HCT116 (cell line): ENCODE measurements at regions not wholly inside any gene's neighbourhood (a gene's known extent, or its start where the extent isn't known, plus 50 kb on each side); places are given as distances from the start of the nearest gene placed in this dataset.
"Not testable (repeated sequence)": the region's sequence is repeated elsewhere in the genome, so short reads cannot be mapped to it uniquely, and the experiment has no call there.

Experiments used
- ATAC-seq: fragments of 200-7000 bp; cut with Tn5 transposase; 2 replicates; pipeline ENCODE4 v1.9.1; 2020; ENCODE audit warnings: mild to moderate bottlenecking, moderate library complexity
- BruUV-seq: library from RNA; stranded (reverse); fragments of 400-500 nt; replicated peaks from 2 replicates; lab custom pipeline; 2021; lab: Mats Ljungman, UMichigan
- CTCF ChIA-PET: fragments of 300-600 bp; sonication (Branson Sonifier 250); formaldehyde crosslinking; loops from one replicate; lab custom pipeline; 2021; ENCODE audit warnings: antibody characterized with exemption; lab: Charles Lee
- POLR2A ChIA-PET: fragments of 300-600, 350-600 bp; sonication (Branson Sonifier 250); formaldehyde crosslinking; loops from one replicate; lab custom pipeline; 2021; ENCODE audit warnings: antibody characterized with exemption; lab: Charles Lee
- RAD21 ChIA-PET, 2 experiments: fragments of 300-600 bp; sonication (Branson Sonifier 250); formaldehyde crosslinking; loops; one replicate each; lab custom pipeline; 2023; ENCODE audit warnings: low total read pairs in 2 of 2; ENCODE audit not compliant: uncharacterized antibody in 2 of 2, unreplicated experiment in 2 of 2, low non-redundant PET in 1 of 2; lab: Charles Lee
- DNase-seq: peaks from one replicate; pipeline ENCODE4 v3.0.0-alpha.2; 2010; ENCODE audit warnings: low read depth, low spot score
- H2AFZ ChIP-seq: fragments of 200-600 bp; shearing (Covaris generic), sonication (generic); 2 replicates; pipeline ENCODE4 v1.6.1; 2017; ENCODE audit warnings: low read depth, mixed run types, mixed read lengths, antibody characterized with exemption, low read length; ENCODE audit not compliant: poor library complexity, severe bottlenecking
- H3K27ac ChIP-seq: 2 replicates; pipeline ENCODE4 v1.5.1; 2012; ENCODE audit warnings: low read depth, low read length
- H3K27me3 ChIP-seq: fragments of 200-600 bp; sonication (generic); 2 replicates; pipeline ENCODE4 v1.6.1; 2016; ENCODE audit warnings: mixed run types, low read length, mixed read lengths; ENCODE audit not compliant: insufficient read depth
- H3K36me3 ChIP-seq, 2 experiments: fragments of 200-500 bp in 1 of 2; fragments of 200-600 bp in 1 of 2; sonication (Bioruptor generic) in 1 of 2; sonication (generic) in 1 of 2; 2 replicates each; pipeline versions ENCODE4 v1.5.1 to v1.6.1; 2014 to 2016; ENCODE audit warnings: low read length in 2 of 2, inconsistent platforms in 1 of 2, mixed read lengths in 1 of 2, mixed run types in 1 of 2; ENCODE audit not compliant: insufficient read depth in 2 of 2, control insufficient read depth in 1 of 2
- H3K4me1 ChIP-seq, 2 experiments: fragments of 200-600 bp in 1 of 2; sonication (generic) in 1 of 2; 2 replicates each; pipeline versions ENCODE4 v1.5.1 to v1.6.1; 2012 to 2017; ENCODE audit warnings: low read length in 2 of 2, inconsistent platforms in 1 of 2, mild to moderate bottlenecking in 1 of 2, mixed read lengths in 1 of 2, mixed run types in 1 of 2, moderate library complexity in 1 of 2; ENCODE audit not compliant: insufficient read depth in 2 of 2, control insufficient read depth in 1 of 2
- H3K4me2 ChIP-seq: fragments of 200-600 bp; sonication (generic); 2 replicates; pipeline ENCODE4 v1.6.1; 2017; ENCODE audit warnings: mixed run types, low read length, mixed read lengths
- H3K4me3 ChIP-seq, 2 experiments: fragments of 200-600 bp in 1 of 2; sonication (generic) in 1 of 2; replicated peaks in 1 of 2; 2 replicates each; pipeline ENCODE4 v1.5.1; 2011 to 2016; ENCODE audit warnings: low read length in 2 of 2, control low read depth in 1 of 2, low read depth in 1 of 2, mild to moderate bottlenecking in 1 of 2, mixed read lengths in 1 of 2, mixed run types in 1 of 2
- H3K79me2 ChIP-seq: fragments of 200-600 bp; sonication (generic); 2 replicates; pipeline ENCODE4 v1.6.1; 2017; ENCODE audit warnings: mild to moderate bottlenecking, mixed run types, low read length, moderate library complexity, mixed read lengths; ENCODE audit not compliant: insufficient read depth
- H3K9ac ChIP-seq: fragments of 200-600 bp; sonication (generic); 2 replicates; pipeline ENCODE4 v1.6.1; 2016; ENCODE audit warnings: low read length, mixed read lengths
- H3K9me2 ChIP-seq: fragments of 200-600 bp; sonication (generic), shearing (Covaris generic); 2 replicates; pipeline ENCODE4 v1.6.1; 2017; ENCODE audit warnings: mixed run types, mild to moderate bottlenecking, moderate library complexity; ENCODE audit not compliant: insufficient read depth
- H3K9me3 ChIP-seq, 2 experiments: fragments of 200-500 bp in 1 of 2; fragments of 200-600 bp in 1 of 2; sonication (Bioruptor generic) in 1 of 2; sonication (generic) in 1 of 2; 2 replicates each; pipeline ENCODE4 v1.6.1; 2014 to 2017; ENCODE audit warnings: low read length in 2 of 2, mixed read lengths in 2 of 2, inconsistent platforms in 1 of 2, low read depth in 1 of 2, mild to moderate bottlenecking in 1 of 2, mixed run types in 1 of 2, moderate library complexity in 1 of 2; ENCODE audit not compliant: control insufficient read depth in 1 of 2, insufficient read depth in 1 of 2
- H4K20me1 ChIP-seq: fragments of 200-600 bp; sonication (generic), shearing (Covaris generic); 2 replicates; pipeline ENCODE4 v1.6.1; 2017; ENCODE audit warnings: mixed run types, mild to moderate bottlenecking, moderate library complexity; ENCODE audit not compliant: insufficient read depth
- ATF3 ChIP-seq: IDR thresholded peaks from 2 replicates; pipeline ENCODE4 v1.6.1; 2012
- CBX3 ChIP-seq: IDR thresholded peaks from 2 replicates; pipeline ENCODE4 v1.6.1; 2012; ENCODE audit warnings: low read depth
- CTCF ChIP-seq, 3 experiments: fragments of 200-600 bp in 1 of 3; sonication (generic) in 1 of 3; IDR thresholded peaks in 2 of 3; conservative IDR thresholded peaks in 1 of 3; 2 replicates each; pipeline ENCODE4 v1.5.1; 2012 to 2017; ENCODE audit warnings: low read depth in 2 of 3, low read length in 2 of 3, antibody characterized with exemption in 1 of 3, borderline replicate concordance in 1 of 3, control low read depth in 1 of 3, mild to moderate bottlenecking in 1 of 3, mixed read lengths in 1 of 3, mixed run types in 1 of 3, moderate library complexity in 1 of 3; ENCODE audit not compliant: insufficient read depth in 1 of 3
- EGR1 ChIP-seq: IDR thresholded peaks from 2 replicates; pipeline ENCODE4 v1.6.1; 2012; ENCODE audit warnings: low read depth
- ELF1 ChIP-seq: IDR thresholded peaks from 2 replicates; pipeline ENCODE4 v1.6.1; 2012; ENCODE audit warnings: low read depth, borderline replicate concordance
- EZH2 ChIP-seq: fragments of 200-600 bp; sonication (generic); IDR thresholded peaks from 2 replicates; pipeline ENCODE4 v1.6.1; 2017; ENCODE audit warnings: antibody characterized with exemption, mixed run types
- EZH2phosphoT487 ChIP-seq: fragments of 200-600 bp; IDR thresholded peaks from 2 replicates; pipeline ENCODE4 v1.6.1; 2018; ENCODE audit warnings: antibody characterized with exemption, borderline replicate concordance
- FOSL1 ChIP-seq: IDR thresholded peaks from 2 replicates; pipeline ENCODE4 v1.6.1; 2012; ENCODE audit warnings: low read depth
- MAX ChIP-seq: IDR thresholded peaks from 2 replicates; pipeline ENCODE4 v1.6.1; 2012
- POLR2A ChIP-seq: IDR thresholded peaks from 2 replicates; pipeline ENCODE4 v1.7.0; 2011; ENCODE audit warnings: borderline replicate concordance; ENCODE audit not compliant: insufficient read depth, insufficient read length; ENCODE audit errors: extremely low read depth
- POLR2AphosphoS5 ChIP-seq: IDR thresholded peaks from 2 replicates; pipeline ENCODE4 v1.6.1; 2011; ENCODE audit warnings: mild to moderate bottlenecking, low read depth, low read length, moderate library complexity
- SP1 ChIP-seq: IDR thresholded peaks from 2 replicates; pipeline ENCODE4 v1.6.1; 2012; ENCODE audit warnings: low read depth
- SRF ChIP-seq: IDR thresholded peaks from 2 replicates; pipeline ENCODE4 v1.6.1; 2012; ENCODE audit warnings: low read depth
- TCF7L2 ChIP-seq: IDR thresholded peaks from 2 replicates; pipeline ENCODE4 v1.7.0; 2011; ENCODE audit warnings: borderline replicate concordance, inconsistent platforms; ENCODE audit not compliant: insufficient read depth, insufficient read length; ENCODE audit errors: extremely low read depth
- YY1 ChIP-seq: IDR thresholded peaks from 2 replicates; pipeline ENCODE4 v1.6.1; 2011; ENCODE audit warnings: low read length, low read depth, moderate library complexity, mild to moderate bottlenecking; ENCODE audit not compliant: insufficient replicate concordance; ENCODE audit errors: extremely low read depth
- ZFX ChIP-seq: fragments of 450-650 bp; IDR thresholded peaks from 2 replicates; pipeline ENCODE4 v1.6.1; 2017
- ZNF274 ChIP-seq: fragments of 200-500 bp; sonication (Bioruptor generic); IDR thresholded peaks from 2 replicates; pipeline ENCODE4 v1.6.1; 2014; ENCODE audit warnings: mild to moderate bottlenecking, low read depth, low read length, inconsistent platforms
- intact Hi-C: fragments of 100-400 bp; cut with micrococcal nuclease; formaldehyde crosslinking; loops from 2 replicates; pipeline ENCODE4 v1.10.0; 2022

GRCh38 chrX:155744534-155744933 is 131.8 kb upstream of the TMLHE start:
- DNase-seq = no peak
- no peaks in the 10 kb centered on the region for H4K20me1 ChIP-seq
- H3K4me3 ChIP-seq = no peak overlapping the region
- no TSS peak for BruUV-seq
- H3K4me2 ChIP-seq = no peak overlapping the region
- ChIA-PET CTCF (no interaction called here), POLR2A (no interaction called here), RAD21 (no interaction called here)
- H3K4me1 ChIP-seq = peaks cover 5 to 10% of the 10 kb centered on the region in 2 experiments; a peak in 2 of 4 replicates
- no peak for ATAC-seq
- no peaks in the 10 kb centered on the region for H3K36me3 ChIP-seq
- H3K9ac ChIP-seq = no peak overlapping the region
- H3K27ac ChIP-seq = no peak overlapping the region
- no peaks in the 10 kb centered on the region for H3K79me2 ChIP-seq
- TF ChIP-seq ATF3 (no peak), EZH2phosphoT487 (no peak), EZH2 (no peak), TCF7L2 (no peak), POLR2A (no peak), ZNF274 (no peak), MAX (no peak), POLR2AphosphoS5 (no peak), CTCF (IDR thresholded peaks at IDR 0.05 in 2 of 3, conservative IDR thresholded peaks at IDR 0.05 in 1 of 3; ENCODE audit: borderline replicate concordance in 1 of 3, insufficient read depth in 1 of 3, low read depth in 2 of 3, low read length in 2 of 3) (no peak), CBX3 (no peak), ELF1 (no peak), ZFX (no peak), SRF (no peak), FOSL1 (no peak), SP1 (no peak), EGR1 (no peak), YY1 (no peak)
- no peak overlapping the region for H2AFZ ChIP-seq
- H3K9me3 ChIP-seq = no peaks in the 10 kb centered on the region
- intact Hi-C loops = no loop called here
- H3K9me2 ChIP-seq = no peaks in the 10 kb centered on the region
- H3K27me3 ChIP-seq = no peaks in the 10 kb centered on the region

- RAD21 ChIA-PET, H2AFZ ChIP-seq, H3K79me2 ChIP-seq, H3K27ac ChIP-seq, H3K36me3 ChIP-seq, H3K9me2 ChIP-seq, H3K9me3 ChIP-seq, intact Hi-C loops, H3K4me2 ChIP-seq, H3K9ac ChIP-seq, DNase-seq, CTCF ChIA-PET, H3K27me3 ChIP-seq, H3K4me1 ChIP-seq, H4K20me1 ChIP-seq, H3K4me3 ChIP-seq, ATAC-seq, POLR2A ChIA-PET, BruUV-seq: not testable (repeated sequence)
These were observed 115.6 kb upstream of the TMLHE start for GRCh38 chrX:155728335-155728734.
